Liver (tissue), 3 donors: ENCODE measurements at regions not wholly inside any gene's neighbourhood (a gene's known extent, or its start where the extent isn't known, plus 50 kb on each side); places are given as distances from the start of the nearest gene placed in this dataset.

Experiments used
- ATF3 ChIP-seq: IDR thresholded peaks from 2 replicates; pipeline ENCODE4 v1.6.1; 2016; ENCODE audit warnings: antibody characterized with exemption
- CTCF ChIP-seq: fragments of 150-350 bp; IDR thresholded peaks from 2 replicates; pipeline ENCODE4 v1.5.1; 2017; ENCODE audit warnings: improper control_type of control experiment, low read depth, low read length; ENCODE audit not compliant: missing input control
- EGR1 ChIP-seq, 2 donors: IDR thresholded peaks; 2 replicates each; pipeline ENCODE4 v1.6.1; 2016 to 2018; ENCODE audit warnings: antibody characterized with exemption in 2 of 2, low read depth in 2 of 2
- FOXA1 ChIP-seq: IDR thresholded peaks from 2 replicates; pipeline ENCODE4 v1.6.1; 2016; ENCODE audit warnings: antibody characterized with exemption
- GABPA ChIP-seq, 2 donors: IDR thresholded peaks in 1 of 2; conservative IDR thresholded peaks in 1 of 2; 2 replicates each; pipeline ENCODE4 v1.6.1; 2016; ENCODE audit warnings: antibody characterized with exemption in 2 of 2, mild to moderate bottlenecking in 1 of 2, moderate library complexity in 1 of 2
- JUND ChIP-seq, 2 donors: IDR thresholded peaks; 2 replicates each; pipeline ENCODE4 v1.6.1; 2016; ENCODE audit warnings: antibody characterized with exemption in 2 of 2
- MAX ChIP-seq: IDR thresholded peaks from 2 replicates; pipeline ENCODE4 v1.6.1; 2016; ENCODE audit warnings: antibody characterized with exemption
- NR2F2 ChIP-seq: IDR thresholded peaks from 2 replicates; pipeline ENCODE4 v1.6.1; 2016; ENCODE audit warnings: antibody characterized with exemption
- RAD21 ChIP-seq, 2 donors: IDR thresholded peaks; 2 replicates each; pipeline ENCODE4 v1.6.1; 2016; ENCODE audit warnings: antibody characterized with exemption in 2 of 2, mild to moderate bottlenecking in 2 of 2
- SP1 ChIP-seq: IDR thresholded peaks from 2 replicates; pipeline ENCODE4 v1.6.1; 2018; ENCODE audit warnings: antibody characterized with exemption, mild to moderate bottlenecking
- TAF1 ChIP-seq: conservative IDR thresholded peaks from 2 replicates; pipeline ENCODE4 v1.6.1; 2016; ENCODE audit warnings: antibody characterized with exemption, mild to moderate bottlenecking
- YY1 ChIP-seq: IDR thresholded peaks from 2 replicates; pipeline ENCODE4 v1.6.1; 2016; ENCODE audit warnings: antibody characterized with exemption, mild to moderate bottlenecking
- TF ChIP-seq, protein P1 (sequence below): IDR thresholded peaks from 2 replicates; pipeline ENCODE4 v1.6.1; 2016; ENCODE audit warnings: antibody characterized with exemption, mild to moderate bottlenecking
- donor health status: healthy.
- donor health status: healthy.

DNA sequence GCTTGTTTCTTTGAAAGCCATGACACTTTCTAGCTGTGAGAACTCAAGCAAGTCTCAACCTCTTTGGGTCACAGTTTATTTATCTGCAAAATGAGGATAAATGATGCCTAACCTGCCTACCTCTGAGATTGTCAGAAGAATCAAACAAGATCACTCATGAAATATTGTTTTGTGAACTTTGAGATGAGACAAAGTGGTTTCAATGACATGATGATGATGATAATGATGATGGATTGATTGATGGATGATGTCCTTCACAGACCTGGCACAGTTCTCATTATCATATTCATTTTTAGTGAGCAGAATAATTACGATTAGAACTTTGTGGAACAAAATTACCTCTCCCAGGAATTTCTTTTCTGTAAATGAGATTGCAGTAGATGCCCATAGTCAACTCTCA, 129.2 kb downstream of the HHIPL2 start:
- TF ChIP-seq JUND (IDR thresholded peaks at IDR 0.05) (no peak), CTCF (no peak), ATF3 (no peak), MAX (no peak), YY1 (no peak), RAD21 (IDR thresholded peaks at IDR 0.05) (no peak), TAF1 (no peak), NR2F2 (no peak), GABPA (IDR thresholded peaks at IDR 0.05 in 1 of 2, conservative IDR thresholded peaks at IDR 0.05 in 1 of 2) (no peak), SP1 (no peak), EGR1 (IDR thresholded peaks at IDR 0.05; ENCODE audit: low read depth in 2 of 2) (no peak), FOXA1 (no peak)
- TF ChIP-seq, protein P1, sequence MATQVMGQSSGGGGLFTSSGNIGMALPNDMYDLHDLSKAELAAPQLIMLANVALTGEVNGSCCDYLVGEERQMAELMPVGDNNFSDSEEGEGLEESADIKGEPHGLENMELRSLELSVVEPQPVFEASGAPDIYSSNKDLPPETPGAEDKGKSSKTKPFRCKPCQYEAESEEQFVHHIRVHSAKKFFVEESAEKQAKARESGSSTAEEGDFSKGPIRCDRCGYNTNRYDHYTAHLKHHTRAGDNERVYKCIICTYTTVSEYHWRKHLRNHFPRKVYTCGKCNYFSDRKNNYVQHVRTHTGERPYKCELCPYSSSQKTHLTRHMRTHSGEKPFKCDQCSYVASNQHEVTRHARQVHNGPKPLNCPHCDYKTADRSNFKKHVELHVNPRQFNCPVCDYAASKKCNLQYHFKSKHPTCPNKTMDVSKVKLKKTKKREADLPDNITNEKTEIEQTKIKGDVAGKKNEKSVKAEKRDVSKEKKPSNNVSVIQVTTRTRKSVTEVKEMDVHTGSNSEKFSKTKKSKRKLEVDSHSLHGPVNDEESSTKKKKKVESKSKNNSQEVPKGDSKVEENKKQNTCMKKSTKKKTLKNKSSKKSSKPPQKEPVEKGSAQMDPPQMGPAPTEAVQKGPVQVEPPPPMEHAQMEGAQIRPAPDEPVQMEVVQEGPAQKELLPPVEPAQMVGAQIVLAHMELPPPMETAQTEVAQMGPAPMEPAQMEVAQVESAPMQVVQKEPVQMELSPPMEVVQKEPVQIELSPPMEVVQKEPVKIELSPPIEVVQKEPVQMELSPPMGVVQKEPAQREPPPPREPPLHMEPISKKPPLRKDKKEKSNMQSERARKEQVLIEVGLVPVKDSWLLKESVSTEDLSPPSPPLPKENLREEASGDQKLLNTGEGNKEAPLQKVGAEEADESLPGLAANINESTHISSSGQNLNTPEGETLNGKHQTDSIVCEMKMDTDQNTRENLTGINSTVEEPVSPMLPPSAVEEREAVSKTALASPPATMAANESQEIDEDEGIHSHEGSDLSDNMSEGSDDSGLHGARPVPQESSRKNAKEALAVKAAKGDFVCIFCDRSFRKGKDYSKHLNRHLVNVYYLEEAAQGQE, result no peak
